ENCODE measurements at regions not wholly inside any gene's neighbourhood (a gene's known extent, or its start where the extent isn't known, plus 50 kb on each side); places are given as distances from the start of the nearest gene placed in this dataset.

DNA sequence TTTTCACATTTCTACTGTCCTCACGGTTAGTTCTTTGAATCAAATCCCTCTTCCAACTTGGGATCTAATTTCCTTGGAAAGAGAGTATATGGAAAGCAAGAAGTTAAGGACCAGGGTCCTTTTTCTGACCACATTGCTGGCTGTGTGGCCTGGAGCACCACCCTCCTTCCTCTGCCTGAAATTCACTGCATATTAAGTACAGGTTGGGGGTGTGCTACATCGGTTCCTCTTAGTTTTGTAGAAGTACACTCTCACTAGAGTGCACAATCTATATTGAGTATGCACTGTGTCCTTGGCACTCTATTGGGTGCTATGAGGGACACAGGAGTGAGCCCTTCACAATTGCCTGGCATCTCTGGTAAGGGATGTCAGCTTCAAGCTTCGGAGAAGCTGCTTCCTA, 53.8 kb upstream of the KLF9 start:
- H3K27ac ChIP-seq: peak overlapping the region in 2 of 4 donors; percentile 8 to 84
- DNase-seq: no peak
- TF ChIP-seq POLR2AphosphoS5 (IDR thresholded peaks at IDR 0.05): no peak
- no peak for TF ChIP-seq EP300 (IDR thresholded peaks at IDR 0.05; ENCODE audit: low read depth)
- TF ChIP-seq, protein P1, sequence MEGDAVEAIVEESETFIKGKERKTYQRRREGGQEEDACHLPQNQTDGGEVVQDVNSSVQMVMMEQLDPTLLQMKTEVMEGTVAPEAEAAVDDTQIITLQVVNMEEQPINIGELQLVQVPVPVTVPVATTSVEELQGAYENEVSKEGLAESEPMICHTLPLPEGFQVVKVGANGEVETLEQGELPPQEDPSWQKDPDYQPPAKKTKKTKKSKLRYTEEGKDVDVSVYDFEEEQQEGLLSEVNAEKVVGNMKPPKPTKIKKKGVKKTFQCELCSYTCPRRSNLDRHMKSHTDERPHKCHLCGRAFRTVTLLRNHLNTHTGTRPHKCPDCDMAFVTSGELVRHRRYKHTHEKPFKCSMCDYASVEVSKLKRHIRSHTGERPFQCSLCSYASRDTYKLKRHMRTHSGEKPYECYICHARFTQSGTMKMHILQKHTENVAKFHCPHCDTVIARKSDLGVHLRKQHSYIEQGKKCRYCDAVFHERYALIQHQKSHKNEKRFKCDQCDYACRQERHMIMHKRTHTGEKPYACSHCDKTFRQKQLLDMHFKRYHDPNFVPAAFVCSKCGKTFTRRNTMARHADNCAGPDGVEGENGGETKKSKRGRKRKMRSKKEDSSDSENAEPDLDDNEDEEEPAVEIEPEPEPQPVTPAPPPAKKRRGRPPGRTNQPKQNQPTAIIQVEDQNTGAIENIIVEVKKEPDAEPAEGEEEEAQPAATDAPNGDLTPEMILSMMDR (IDR thresholded peaks at IDR 0.05): no peak
- no peak for TF ChIP-seq POLR2A (IDR thresholded peaks at IDR 0.05)
- intact Hi-C loops (cut with DNase I; ENCODE audit: low total_unique reads) (no loop called here), in situ Hi-C loops (cut with MboI; ENCODE audit: low pct_ligation_motif_present in 1 of 4, low pct_unique_long_range_greater_than_20kb in 1 of 4, low sequenced_read_pairs in 3 of 4) (loop anchor here in 1 of 4 donors (5.0 kb wide), 1 partner anchor 41 kb away; no protein-coding TSS in a partner anchor)
- H3K36me3 ChIP-seq: no peaks in the 10 kb centered on the region
- WGBS, 2 donors (ENCODE audit: low coverage in 1 of 2): 76 to 91% methylated on average over 3 of the region's 3 CpGs
- H3K27me3 ChIP-seq: no peaks in the 10 kb centered on the region
- H3K4me3 ChIP-seq: no peak overlapping the region
- H3K4me1 ChIP-seq: peaks cover 13 to 35% (median 24%) of the 10 kb centered on the region in 4 donors
- no peaks in the 10 kb centered on the region for H3K9me3 ChIP-seq

DNA sequence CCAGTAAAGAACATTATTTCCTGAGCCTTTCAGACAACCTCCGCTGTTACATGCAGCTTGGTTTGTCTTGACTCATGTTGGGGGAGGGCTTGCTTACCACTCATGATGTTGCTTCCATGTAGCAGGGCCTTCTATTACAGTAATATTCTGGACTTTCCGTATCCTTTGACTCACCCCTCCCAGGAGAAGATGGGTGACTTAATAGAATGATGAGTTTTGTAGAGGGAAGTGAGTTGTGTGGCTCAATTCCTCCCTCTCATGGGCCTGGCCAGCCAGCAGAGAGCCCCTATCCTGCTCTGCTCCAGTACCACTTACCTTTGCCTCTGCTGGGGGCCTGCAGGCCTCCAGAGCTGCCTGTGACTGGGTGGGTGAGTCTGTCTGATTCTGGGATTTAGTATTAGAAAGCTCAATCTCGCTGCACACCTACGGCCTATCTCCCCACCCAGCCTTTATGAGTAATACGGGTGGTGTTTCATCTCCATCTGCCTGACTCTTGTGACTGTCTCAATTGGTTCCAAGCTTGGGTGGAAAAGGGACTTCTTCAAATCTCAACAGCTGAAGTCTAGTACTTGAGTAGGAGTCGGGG, 52.6 kb upstream of the KLF9 start:
- H3K27me3 ChIP-seq: no peaks in the 10 kb centered on the region
- H3K4me1 ChIP-seq: peaks cover 11 to 28% (median 20%) of the 10 kb centered on the region in 4 donors
- no peaks in the 10 kb centered on the region for H3K36me3 ChIP-seq
- no peak overlapping the region for H3K4me3 ChIP-seq
- in situ Hi-C loops (cut with MboI; ENCODE audit: low pct_ligation_motif_present in 1 of 4, low pct_unique_long_range_greater_than_20kb in 1 of 4, low sequenced_read_pairs in 3 of 4): loop anchor here in 1 of 4 donors (5.0 kb wide), 1 partner anchor 40 kb away; no protein-coding TSS in a partner anchor
- TF ChIP-seq EP300 (IDR thresholded peaks at IDR 0.05; ENCODE audit: low read depth) (no peak), POLR2A (IDR thresholded peaks at IDR 0.05) (no peak), POLR2AphosphoS5 (IDR thresholded peaks at IDR 0.05) (no peak)
- TF ChIP-seq, protein P1 (IDR thresholded peaks at IDR 0.05): no peak
- intact Hi-C loops (cut with DNase I; ENCODE audit: low total_unique reads): no loop called here
- H3K9me3 ChIP-seq: no peaks in the 10 kb centered on the region
- DNase-seq: no peak
- WGBS, 2 donors (ENCODE audit: low coverage in 1 of 2): 88% methylated on average over 6 of the region's 6 CpGs; no CpG with 5 or more reads in 1 of the 2 donors
- peak overlapping the region in 2 of 4 donors; percentile 31 to 84 for H3K27ac ChIP-seq

DNA sequence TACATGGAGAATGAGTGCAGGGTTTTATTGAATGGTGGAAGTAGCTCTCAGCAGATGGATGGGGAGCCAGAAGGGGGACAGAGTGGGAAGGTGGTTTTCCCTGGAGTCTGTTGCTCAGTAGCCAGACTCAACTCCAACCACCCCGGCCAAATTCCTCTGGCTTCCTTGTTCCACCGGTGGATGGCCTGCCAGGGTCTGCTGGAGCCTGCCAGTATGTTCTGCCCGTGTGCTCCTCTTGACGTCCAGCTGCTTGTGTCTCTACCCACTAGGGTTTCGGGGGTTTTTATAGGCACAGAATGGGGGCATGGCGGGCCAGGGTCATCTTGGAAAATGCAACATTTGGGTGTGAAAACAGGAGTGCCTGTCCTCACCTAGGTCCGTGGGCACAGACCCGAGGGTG, 51.4 kb upstream of the KLF9 start:
- Histone ChIP-seq H3K4me3 (no peak overlapping the region), H3K4me1 (peaks cover 8 to 18% (median 15%) of the 10 kb centered on the region in 4 donors), H3K27ac (no peak overlapping the region), H3K9me3 (no peaks in the 10 kb centered on the region), H3K36me3 (no peaks in the 10 kb centered on the region), H3K27me3 (no peaks in the 10 kb centered on the region)
- WGBS, 2 donors (ENCODE audit: low coverage in 1 of 2): 87 to 100% methylated on average over 2 to 8 of the region's 8 CpGs
- intact Hi-C loops (cut with DNase I; ENCODE audit: low total_unique reads) (no loop called here), in situ Hi-C loops (cut with MboI; ENCODE audit: low pct_ligation_motif_present in 1 of 4, low pct_unique_long_range_greater_than_20kb in 1 of 4, low sequenced_read_pairs in 3 of 4) (loop anchor here in 1 of 4 donors (5.0 kb wide), 1 partner anchor 39 kb away; no protein-coding TSS in a partner anchor)
- no peak for DNase-seq
- TF ChIP-seq POLR2A (IDR thresholded peaks at IDR 0.05): no peak
- TF ChIP-seq EP300 (IDR thresholded peaks at IDR 0.05; ENCODE audit: low read depth): no peak
- TF ChIP-seq, protein P1 (IDR thresholded peaks at IDR 0.05): no peak
- TF ChIP-seq POLR2AphosphoS5 (IDR thresholded peaks at IDR 0.05): no peak

DNA sequence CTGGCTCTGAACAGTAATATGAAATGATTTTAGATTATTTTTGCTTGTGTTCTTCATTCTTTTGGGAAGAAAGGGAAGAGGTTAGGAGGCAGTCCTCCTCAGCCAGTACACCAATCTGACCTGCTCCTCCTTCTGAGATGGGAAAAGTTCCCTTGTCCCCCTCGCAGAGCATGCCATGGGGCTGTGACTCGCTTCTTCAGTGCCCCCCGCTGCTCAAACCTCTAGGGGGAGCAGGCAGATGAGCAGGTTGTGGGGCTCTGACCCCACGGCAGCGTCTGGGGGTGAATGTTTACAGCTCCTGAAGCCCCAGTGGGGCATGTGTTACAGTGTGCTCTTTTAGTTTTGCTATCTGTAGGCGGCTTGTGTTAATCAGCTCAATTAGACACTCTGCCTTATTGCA, 50.9 kb upstream of the KLF9 start:
- WGBS, 2 donors (ENCODE audit: low coverage in 1 of 2): 76 to 100% methylated on average over 3 to 6 of the region's 6 CpGs
- H3K36me3 ChIP-seq: no peaks in the 10 kb centered on the region
- H3K9me3 ChIP-seq: no peaks in the 10 kb centered on the region
- no peak overlapping the region for H3K27ac ChIP-seq
- intact Hi-C loops (cut with DNase I; ENCODE audit: low total_unique reads) (no loop called here), in situ Hi-C loops (cut with MboI; ENCODE audit: low pct_ligation_motif_present in 1 of 4, low pct_unique_long_range_greater_than_20kb in 1 of 4, low sequenced_read_pairs in 3 of 4) (loop anchor here in 1 of 4 donors (5.0 kb wide), 1 partner anchor 38 kb away; no protein-coding TSS in a partner anchor)
- H3K4me3 ChIP-seq: no peak overlapping the region
- H3K4me1 ChIP-seq: peaks cover 8 to 13% (median 10%) of the 10 kb centered on the region in 4 donors
- H3K27me3 ChIP-seq: no peaks in the 10 kb centered on the region
- TF ChIP-seq POLR2AphosphoS5 (IDR thresholded peaks at IDR 0.05): no peak
- DNase-seq: no peak
